NCI-H1930 (cell line): ENCODE measurements at regions not wholly inside any gene's neighbourhood (a gene's known extent, or its start where the extent isn't known, plus 50 kb on each side); places are given as distances from the start of the nearest gene placed in this dataset.

Experiments
- DNase-seq, 2 experiments: peaks; one replicate each; lab custom pipeline; 2025; lab: John Stamatoyannopoulos, UW

- DNase-seq, result no peak
Measured at GRCh38 chrX:39710776-39711175, 387.0 kb downstream of the BCOR start.

- no peak for DNase-seq
Measured at GRCh38 chrX:39714471-39714870, 383.3 kb downstream of the BCOR start.

GRCh38 chrX:39716401-39716800 lies 381.4 kb downstream of the BCOR start:
- no peak for DNase-seq

- DNase-seq, result no peak
Measured at GRCh38 chrX:39716802-39717540, 380.8 kb downstream of the BCOR start.

GRCh38 chrX:39718981-39719380 lies 378.8 kb downstream of the BCOR start:
- DNase-seq, result no peak

- DNase-seq, result no peak
Measured at GRCh38 chrX:39720945-39721344, 376.8 kb downstream of the BCOR start.

GRCh38 chrX:39721566-39722279 lies 376.0 kb downstream of the BCOR start:
- no peak for DNase-seq

- DNase-seq, result no peak
Measured at GRCh38 chrX:39724544-39724943, 373.2 kb downstream of the BCOR start.

- DNase-seq, result no peak
Measured at GRCh38 chrX:39725114-39725513, 372.6 kb downstream of the BCOR start.

GRCh38 chrX:39725928-39726619 lies 371.7 kb downstream of the BCOR start:
- no peak for DNase-seq

GRCh38 chrX:39726771-39727170 lies 371.0 kb downstream of the BCOR start:
- no peak for DNase-seq

GRCh38 chrX:39728025-39728424 lies 369.7 kb downstream of the BCOR start:
- no peak for DNase-seq

- DNase-seq, result no peak
Measured at GRCh38 chrX:39728852-39729598, 368.7 kb downstream of the BCOR start.

GRCh38 chrX:39729981-39730661 lies 367.6 kb downstream of the BCOR start:
- no peak for DNase-seq

- peak in 1 of 2 experiments; percentile 3 for DNase-seq
Measured at GRCh38 chrX:39730662-39731329, 367.0 kb downstream of the BCOR start.

- DNase-seq, result no peak
Measured at GRCh38 chrX:39731330-39731667, 366.5 kb downstream of the BCOR start.

GRCh38 chrX:39731735-39732134 lies 366.0 kb downstream of the BCOR start:
- no peak for DNase-seq

GRCh38 chrX:39733745-39734144 lies 364.0 kb downstream of the BCOR start:
- no peak for DNase-seq

GRCh38 chrX:39734174-39734776 lies 363.5 kb downstream of the BCOR start:
- DNase-seq, result no peak
